A673 (cell line): ENCODE measurements at regions not wholly inside any gene's neighbourhood (a gene's known extent, or its start where the extent isn't known, plus 50 kb on each side); places are given as distances from the start of the nearest gene placed in this dataset.

Experiments used
- BruUV-seq: library from RNA; stranded (reverse); fragments of 400-500 nt; replicated peaks from 2 replicates; lab custom pipeline; 2021; lab: Mats Ljungman, UMichigan
- CTCF ChIA-PET: fragments of 300-600 bp; sonication (Branson Sonifier 250); formaldehyde crosslinking; loops from one replicate; lab custom pipeline; 2022; ENCODE audit warnings: antibody characterized with exemption; lab: Charles Lee
- POLR2A ChIA-PET: fragments of 300-600 bp; sonication (Branson Sonifier 250); formaldehyde crosslinking; loops from one replicate; lab custom pipeline; 2022; ENCODE audit warnings: antibody characterized with exemption; ENCODE audit not compliant: low non-redundant PET; lab: Charles Lee
- DNase-seq: peaks from one replicate; pipeline ENCODE4 v3.0.0-alpha.2; 2015; ENCODE audit warnings: low spot score
- H3K27ac ChIP-seq: fragments of 200-600 bp; sonication (generic); 2 replicates; pipeline ENCODE4 v1.5.1; 2016; ENCODE audit warnings: mixed run types, low read depth, mild to moderate bottlenecking, mixed read lengths, antibody characterized with exemption, low read length; ENCODE audit not compliant: poor library complexity, severe bottlenecking
- H3K27me3 ChIP-seq: fragments of 200-600 bp; sonication (generic); replicated peaks from 2 replicates; pipeline ENCODE4 v1.6.1; 2017; ENCODE audit warnings: mixed run types, low read depth, mild to moderate bottlenecking, mixed read lengths, antibody characterized with exemption, low read length; ENCODE audit not compliant: insufficient read depth, poor library complexity
- H3K36me3 ChIP-seq: fragments of 200-600 bp; sonication (generic); 2 replicates; pipeline ENCODE4 v1.6.1; 2016; ENCODE audit warnings: mixed run types, mild to moderate bottlenecking, mixed read lengths, antibody characterized with exemption, low read length; ENCODE audit not compliant: insufficient read depth, poor library complexity, severe bottlenecking
- H3K4me1 ChIP-seq: fragments of 200-600 bp; sonication (generic); 2 replicates; pipeline ENCODE4 v1.6.1; 2017; ENCODE audit warnings: mixed run types, mild to moderate bottlenecking, mixed read lengths, antibody characterized with exemption, low read length; ENCODE audit not compliant: insufficient read depth, poor library complexity, severe bottlenecking
- H3K4me3 ChIP-seq: fragments of 200-600 bp; sonication (generic); 2 replicates; pipeline ENCODE4 v1.5.1; 2016; ENCODE audit warnings: low read depth, mixed run types, mild to moderate bottlenecking, mixed read lengths, low read length; ENCODE audit not compliant: poor library complexity, severe bottlenecking
- H3K9me3 ChIP-seq: fragments of 200-600 bp; sonication (generic); 2 replicates; pipeline ENCODE4 v1.6.1; 2016; ENCODE audit warnings: mixed run types, low read depth, mild to moderate bottlenecking, mixed read lengths, antibody characterized with exemption, low read length; ENCODE audit not compliant: poor library complexity, severe bottlenecking
- EZH2 ChIP-seq: fragments of 200-600 bp; sonication (generic); IDR thresholded peaks from 2 replicates; pipeline ENCODE4 v1.6.1; 2017; ENCODE audit warnings: borderline replicate concordance, low read depth, mild to moderate bottlenecking, mixed read lengths, antibody characterized with exemption, low read length; ENCODE audit not compliant: poor library complexity, severe bottlenecking
- intact Hi-C: fragments of 100-400 bp; cut with micrococcal nuclease; formaldehyde crosslinking; loops from one replicate; pipeline ENCODE4 v1.10.0; 2022; ENCODE audit not compliant: unreplicated experiment
- TF ChIP-seq, protein P1 (sequence below): fragments of 300-800, 200-600 bp; sonication (generic); conservative IDR thresholded peaks from 2 replicates; pipeline ENCODE4 v1.5.1; 2017; ENCODE audit warnings: low read depth, mild to moderate bottlenecking, antibody characterized with exemption, low read length, moderate library complexity, mixed read lengths

DNA sequence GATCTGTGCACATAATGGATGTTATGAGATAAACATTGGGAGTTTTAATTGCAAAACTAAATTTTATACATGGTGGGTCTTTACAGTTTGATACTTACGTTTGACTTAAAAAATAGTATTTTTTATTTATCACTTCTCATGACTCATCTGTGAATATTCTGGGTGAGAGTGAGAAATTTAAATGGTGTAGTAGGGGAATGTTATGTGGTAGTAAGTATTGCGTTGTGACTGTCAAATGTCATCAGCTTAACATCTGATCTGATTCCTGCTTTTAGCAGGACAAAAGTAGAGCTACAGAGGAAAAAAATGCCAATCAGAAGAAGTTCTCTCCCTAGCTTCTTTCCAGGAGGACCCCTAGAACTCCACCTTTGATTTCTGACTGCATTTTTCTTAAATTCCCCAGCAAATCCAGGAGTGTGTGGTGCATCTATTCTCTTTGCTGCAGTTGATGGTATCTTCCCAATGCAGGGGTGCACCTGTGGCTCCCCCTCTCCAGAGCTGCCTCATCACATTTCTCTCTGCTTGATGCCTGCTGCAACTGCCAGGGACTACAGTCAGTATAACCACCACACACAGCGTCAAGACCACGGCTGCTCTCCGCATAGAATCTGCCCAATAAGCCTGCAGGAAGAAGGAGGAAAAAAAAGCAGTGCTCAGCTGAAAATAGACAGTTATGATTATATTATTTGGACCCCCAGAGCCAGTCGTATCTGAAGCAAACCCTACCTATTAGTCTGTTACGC lies 151.3 kb upstream of the THUMPD2 start:
- H3K4me1 ChIP-seq = no peaks in the 10 kb centered on the region
- no peaks in the 10 kb centered on the region for H3K36me3 ChIP-seq
- TF ChIP-seq, protein P1, sequence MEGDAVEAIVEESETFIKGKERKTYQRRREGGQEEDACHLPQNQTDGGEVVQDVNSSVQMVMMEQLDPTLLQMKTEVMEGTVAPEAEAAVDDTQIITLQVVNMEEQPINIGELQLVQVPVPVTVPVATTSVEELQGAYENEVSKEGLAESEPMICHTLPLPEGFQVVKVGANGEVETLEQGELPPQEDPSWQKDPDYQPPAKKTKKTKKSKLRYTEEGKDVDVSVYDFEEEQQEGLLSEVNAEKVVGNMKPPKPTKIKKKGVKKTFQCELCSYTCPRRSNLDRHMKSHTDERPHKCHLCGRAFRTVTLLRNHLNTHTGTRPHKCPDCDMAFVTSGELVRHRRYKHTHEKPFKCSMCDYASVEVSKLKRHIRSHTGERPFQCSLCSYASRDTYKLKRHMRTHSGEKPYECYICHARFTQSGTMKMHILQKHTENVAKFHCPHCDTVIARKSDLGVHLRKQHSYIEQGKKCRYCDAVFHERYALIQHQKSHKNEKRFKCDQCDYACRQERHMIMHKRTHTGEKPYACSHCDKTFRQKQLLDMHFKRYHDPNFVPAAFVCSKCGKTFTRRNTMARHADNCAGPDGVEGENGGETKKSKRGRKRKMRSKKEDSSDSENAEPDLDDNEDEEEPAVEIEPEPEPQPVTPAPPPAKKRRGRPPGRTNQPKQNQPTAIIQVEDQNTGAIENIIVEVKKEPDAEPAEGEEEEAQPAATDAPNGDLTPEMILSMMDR = no peak
- intact Hi-C loops = no loop called here
- DNase-seq = no peak
- ChIA-PET POLR2A (no interaction called here), CTCF (no interaction called here)
- BruUV-seq = no TSS peak
- no peak overlapping the region for H3K4me3 ChIP-seq
- H3K27me3 ChIP-seq = peaks cover 19% of the 10 kb centered on the region
- H3K27ac ChIP-seq = no peak overlapping the region
- H3K9me3 ChIP-seq = no peaks in the 10 kb centered on the region

DNA sequence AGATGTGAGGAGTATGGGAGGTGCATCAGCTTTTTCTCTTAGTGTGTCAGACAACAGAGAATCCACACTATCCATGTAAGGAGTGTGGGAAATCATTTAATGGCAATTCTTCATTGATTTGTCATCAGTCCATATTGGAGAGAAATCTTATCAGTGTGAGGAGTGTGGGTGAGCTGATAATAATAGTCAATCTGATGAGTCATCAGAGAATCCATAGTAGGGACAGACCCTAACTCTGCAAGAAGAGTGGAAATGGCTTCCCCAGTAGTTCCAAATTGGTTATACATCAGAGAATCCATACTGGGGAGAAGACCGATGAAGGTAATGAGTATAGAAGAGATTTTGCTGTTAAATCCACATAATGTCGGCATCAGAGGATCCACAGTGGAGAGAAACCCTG lies 150.5 kb upstream of the THUMPD2 start:
- Histone ChIP-seq H3K27me3 (peaks cover 19% of the 10 kb centered on the region), H3K27ac (no peak overlapping the region), H3K4me3 (no peak overlapping the region), H3K4me1 (no peaks in the 10 kb centered on the region), H3K36me3 (no peaks in the 10 kb centered on the region), H3K9me3 (no peaks in the 10 kb centered on the region)
- BruUV-seq = no TSS peak
- DNase-seq = no peak
- intact Hi-C loops = no loop called here
- POLR2A ChIA-PET = no interaction called here
- CTCF ChIA-PET = no interaction called here
- TF ChIP-seq, protein P1 = no peak
- TF ChIP-seq EZH2 = no peak

DNA sequence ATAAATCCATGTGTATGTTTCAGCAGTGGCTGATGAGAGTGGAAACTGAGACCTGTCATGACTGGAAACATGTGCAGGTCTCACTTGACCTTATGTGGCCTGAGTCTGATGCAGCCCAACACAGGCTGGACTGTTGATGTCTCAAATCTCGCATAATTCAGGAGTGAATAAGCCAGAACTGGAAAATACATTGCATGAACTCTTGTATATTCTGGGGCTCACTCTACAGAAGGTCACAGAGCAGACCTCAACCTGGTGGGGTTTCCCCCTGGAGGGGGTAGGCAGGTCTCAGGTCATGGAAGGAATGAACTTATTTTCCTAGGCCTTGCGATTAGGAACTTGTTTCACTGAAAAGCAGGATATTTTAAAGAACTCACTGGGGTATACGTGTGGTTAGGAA lies 146.3 kb upstream of the THUMPD2 start:
- Histone ChIP-seq H3K4me3 (no peak overlapping the region), H3K4me1 (no peaks in the 10 kb centered on the region), H3K9me3 (no peaks in the 10 kb centered on the region), H3K27ac (no peak overlapping the region), H3K27me3 (peaks cover 28% of the 10 kb centered on the region), H3K36me3 (no peaks in the 10 kb centered on the region)
- DNase-seq = no peak
- POLR2A ChIA-PET = no interaction called here
- TF ChIP-seq EZH2 = no peak
- TF ChIP-seq, protein P1 = no peak
- BruUV-seq = no TSS peak
- CTCF ChIA-PET = no interaction called here
- intact Hi-C loops = no loop called here
